ENCODE measurements at regions not wholly inside any gene's neighbourhood (a gene's known extent, or its start where the extent isn't known, plus 50 kb on each side); places are given as distances from the start of the nearest gene placed in this dataset.

- Histone ChIP-seq H3K27me3 (ENCODE audit: insufficient read depth) (no peaks in the 10 kb centered on the region), H3K27ac (ENCODE audit: low read depth) (no peak overlapping the region), H4K20me1 (replicated peaks; ENCODE audit: insufficient read depth) (no peaks in the 10 kb centered on the region), H2AFZ (no peak overlapping the region), H3K4me3 (no peak overlapping the region), H3K9me2 (ENCODE audit: insufficient read depth) (0 out of 2 replicates have a peak, but pooled peaks cover 3% of the 10 kb centered on the region), H3F3A (replicated peaks; ENCODE audit: low read depth) (no peaks in the 10 kb centered on the region), H3K4me1 (ENCODE audit: insufficient read depth) (no peaks in the 10 kb centered on the region), H3K79me2 (replicated peaks; ENCODE audit: insufficient read depth) (no peaks in the 10 kb centered on the region), H3K36me3 (ENCODE audit: insufficient read depth) (no peaks in the 10 kb centered on the region), H3K4me2 (no peak overlapping the region)
- Mint-ChIP-seq H3K27ac (no peak overlapping the region), H3K4me1 (no peaks in the 10 kb centered on the region), H3K9me3 (no peaks in the 10 kb centered on the region), H3K4me3 (no peak overlapping the region), H3K27me3 (ENCODE audit: insufficient read depth, low read depth, poor library complexity) (no peaks in the 10 kb centered on the region), H3K36me3 (ENCODE audit: low read depth) (no peaks in the 10 kb centered on the region)
- no peak for ATAC-seq
- peak; percentile 14 for DNase-seq (ENCODE audit: low spot score)
- TF ChIP-seq POLR2AphosphoS5 (IDR thresholded peaks at IDR 0.05; ENCODE audit: low read depth) (no peak), REST (IDR thresholded peaks at IDR 0.05; ENCODE audit: unreplicated experiment) (no peak), ZNF331 (CRISPR knock-in tag; IDR thresholded peaks at IDR 0.05; ENCODE audit: low read depth) (no peak), EZH2phosphoT487 (IDR thresholded peaks at IDR 0.05; ENCODE audit: unreplicated experiment) (no peak), NANOG (IDR thresholded peaks at IDR 0.05; ENCODE audit: borderline replicate concordance) (no peak), CTCF (conservative IDR thresholded peaks at IDR 0.05; ENCODE audit: low read depth in 2 of 2) (peak; percentile 26 to 33; a peak in 1 of 4 replicates)
Measured at GRCh38 chr4:60432911-60433310, 767.2 kb upstream of the ADGRL3 start.

GRCh38 chr4:60443068-60443467 lies 757.1 kb upstream of the ADGRL3 start:
- Histone ChIP-seq H4K20me1 (replicated peaks; ENCODE audit: insufficient read depth) (no peaks in the 10 kb centered on the region), H3K4me2 (no peak overlapping the region), H3K36me3 (ENCODE audit: insufficient read depth) (no peaks in the 10 kb centered on the region), H3F3A (replicated peaks; ENCODE audit: low read depth) (no peaks in the 10 kb centered on the region), H3K27ac (ENCODE audit: low read depth) (no peak overlapping the region), H2AFZ (no peak overlapping the region), H3K9me2 (ENCODE audit: insufficient read depth) (peaks cover 7% of the 10 kb centered on the region; the same call in 1 of the 2 replicates), H3K4me1 (ENCODE audit: insufficient read depth) (no peaks in the 10 kb centered on the region), H3K27me3 (ENCODE audit: insufficient read depth) (no peaks in the 10 kb centered on the region), H3K4me3 (no peak overlapping the region), H3K79me2 (replicated peaks; ENCODE audit: insufficient read depth) (no peaks in the 10 kb centered on the region)
- Mint-ChIP-seq H3K9me3 (no peaks in the 10 kb centered on the region), H3K36me3 (ENCODE audit: low read depth) (no peaks in the 10 kb centered on the region), H3K4me1 (no peaks in the 10 kb centered on the region), H3K4me3 (no peak overlapping the region), H3K27me3 (ENCODE audit: insufficient read depth, low read depth, poor library complexity) (no peaks in the 10 kb centered on the region), H3K27ac (no peak overlapping the region)
- DNase-seq (ENCODE audit: low spot score) (no peak), ATAC-seq (no peak)
- TF ChIP-seq CREB1 (CRISPR knock-in tag; IDR thresholded peaks at IDR 0.05; ENCODE audit: low read depth), result no peak
- no peak for TF ChIP-seq ZNF331 (CRISPR knock-in tag; IDR thresholded peaks at IDR 0.05; ENCODE audit: low read depth)
- no peak for TF ChIP-seq STAT1 (IDR thresholded peaks at IDR 0.05; ENCODE audit: unreplicated experiment)
- TF ChIP-seq ZNF462 (CRISPR knock-in tag; IDR thresholded peaks at IDR 0.05), result no peak
- no peak for TF ChIP-seq ETS1 (IDR thresholded peaks at IDR 0.05)
